Ascending aorta (tissue), 2 donors: ENCODE measurements at regions not wholly inside any gene's neighbourhood (a gene's known extent, or its start where the extent isn't known, plus 50 kb on each side); places are given as distances from the start of the nearest gene placed in this dataset.

Source experiments
- DNase-seq, 2 donors: peaks; one replicate each; pipeline ENCODE4 v3.0.0-alpha.2; 2019; ENCODE audit warnings: low spot score in 2 of 2
- H3K27ac ChIP-seq, 2 donors: fragments of 200-600 bp; sonication (generic); one replicate each; pipeline ENCODE4 v1.5.1; 2016 to 2017; ENCODE audit warnings: mild to moderate bottlenecking in 1 of 2
- H3K27me3 ChIP-seq: fragments of 200-600 bp; sonication (generic); one replicate; pipeline ENCODE4 v1.5.1; 2017
- H3K36me3 ChIP-seq, 2 donors: fragments of 200-600 bp; sonication (generic); one replicate each; pipeline ENCODE4 v1.5.1; 2016
- H3K4me1 ChIP-seq, 2 donors: fragments of 200-600 bp; sonication (generic); one replicate each; pipeline ENCODE4 v1.5.1; 2016 to 2017; ENCODE audit warnings: mild to moderate bottlenecking in 1 of 2
- H3K4me3 ChIP-seq, 2 donors: fragments of 200-600 bp; sonication (generic); one replicate each; pipeline ENCODE4 v1.5.1; 2016 to 2017; ENCODE audit warnings: mild to moderate bottlenecking in 1 of 2
- H3K9me3 ChIP-seq, 2 donors: fragments of 200-600 bp; sonication (generic); one replicate each; pipeline ENCODE4 v1.5.1; 2016
- intact Hi-C: fragments of 100-400 bp; cut with DNase I; formaldehyde crosslinking; loops from one replicate; pipeline ENCODE4 v1.15.1; 2023
- TF ChIP-seq, protein P1 (sequence below), 3 experiments: fragments of 200-600 bp in 2 of 3; fragments of 450-650 bp in 1 of 3; sonication (generic) in 2 of 3; IDR thresholded peaks; one replicate each; pipeline ENCODE4 v1.5.1; 2016 to 2019; ENCODE audit warnings: antibody characterized with exemption in 3 of 3, mild to moderate bottlenecking in 1 of 3, moderate library complexity in 1 of 3

DNA sequence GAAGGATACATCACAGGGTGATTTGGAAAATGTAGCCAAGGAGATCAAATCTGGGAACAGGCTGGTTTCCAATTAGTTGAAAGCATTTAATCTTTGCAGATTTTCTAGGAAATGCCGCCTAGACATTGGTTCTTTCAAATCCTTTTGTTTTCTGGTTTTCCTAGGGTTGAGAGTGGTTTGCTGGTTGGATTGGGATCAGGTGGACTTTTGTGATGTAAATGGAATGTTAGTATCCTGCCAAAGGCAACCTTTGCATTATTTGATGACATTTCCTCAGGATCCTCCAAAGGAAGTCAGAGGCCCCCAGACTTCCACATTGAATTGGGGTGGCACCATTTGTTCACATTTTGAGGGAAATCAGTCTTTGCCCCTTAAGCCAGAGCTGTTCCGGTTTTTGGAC is 245.5 kb upstream of the RPS23 start:
- H3K9me3 ChIP-seq, result no peaks in the 10 kb centered on the region
- no peak overlapping the region for H3K27ac ChIP-seq
- H3K4me3 ChIP-seq, result no peak overlapping the region
- DNase-seq, result no peak
- intact Hi-C loops, result no loop called here
- no peaks in the 10 kb centered on the region for H3K36me3 ChIP-seq
- TF ChIP-seq, protein P1, sequence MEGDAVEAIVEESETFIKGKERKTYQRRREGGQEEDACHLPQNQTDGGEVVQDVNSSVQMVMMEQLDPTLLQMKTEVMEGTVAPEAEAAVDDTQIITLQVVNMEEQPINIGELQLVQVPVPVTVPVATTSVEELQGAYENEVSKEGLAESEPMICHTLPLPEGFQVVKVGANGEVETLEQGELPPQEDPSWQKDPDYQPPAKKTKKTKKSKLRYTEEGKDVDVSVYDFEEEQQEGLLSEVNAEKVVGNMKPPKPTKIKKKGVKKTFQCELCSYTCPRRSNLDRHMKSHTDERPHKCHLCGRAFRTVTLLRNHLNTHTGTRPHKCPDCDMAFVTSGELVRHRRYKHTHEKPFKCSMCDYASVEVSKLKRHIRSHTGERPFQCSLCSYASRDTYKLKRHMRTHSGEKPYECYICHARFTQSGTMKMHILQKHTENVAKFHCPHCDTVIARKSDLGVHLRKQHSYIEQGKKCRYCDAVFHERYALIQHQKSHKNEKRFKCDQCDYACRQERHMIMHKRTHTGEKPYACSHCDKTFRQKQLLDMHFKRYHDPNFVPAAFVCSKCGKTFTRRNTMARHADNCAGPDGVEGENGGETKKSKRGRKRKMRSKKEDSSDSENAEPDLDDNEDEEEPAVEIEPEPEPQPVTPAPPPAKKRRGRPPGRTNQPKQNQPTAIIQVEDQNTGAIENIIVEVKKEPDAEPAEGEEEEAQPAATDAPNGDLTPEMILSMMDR (IDR thresholded peaks at IDR 0.05), result no peak
- no peaks in the 10 kb centered on the region for H3K4me1 ChIP-seq
- no peaks in the 10 kb centered on the region for H3K27me3 ChIP-seq

DNA sequence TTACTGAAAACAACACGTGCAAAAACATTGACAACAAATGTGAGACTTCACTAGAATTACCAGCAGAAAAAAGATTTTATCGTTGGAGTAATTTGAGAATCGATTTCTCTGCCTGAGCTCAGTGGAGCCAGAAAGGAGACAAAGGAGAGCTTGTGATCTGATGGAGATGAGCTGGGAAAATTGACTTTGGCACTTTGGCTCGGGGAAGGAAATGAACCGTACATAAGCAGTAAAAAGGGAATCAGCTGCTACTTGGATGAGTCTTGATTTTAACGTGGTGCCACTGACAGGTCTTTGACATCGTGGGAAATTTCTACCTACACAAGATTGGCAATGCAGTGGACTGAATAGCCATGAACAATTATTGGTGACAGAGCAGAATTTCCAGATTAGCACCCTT is 244.7 kb upstream of the RPS23 start:
- Histone ChIP-seq H3K9me3 (no peaks in the 10 kb centered on the region), H3K36me3 (no peaks in the 10 kb centered on the region), H3K4me3 (no peak overlapping the region), H3K27me3 (no peaks in the 10 kb centered on the region), H3K4me1 (no peaks in the 10 kb centered on the region), H3K27ac (no peak overlapping the region)
- TF ChIP-seq, protein P1 (IDR thresholded peaks at IDR 0.05), result no peak
- intact Hi-C loops, result no loop called here
- DNase-seq, result no peak

DNA sequence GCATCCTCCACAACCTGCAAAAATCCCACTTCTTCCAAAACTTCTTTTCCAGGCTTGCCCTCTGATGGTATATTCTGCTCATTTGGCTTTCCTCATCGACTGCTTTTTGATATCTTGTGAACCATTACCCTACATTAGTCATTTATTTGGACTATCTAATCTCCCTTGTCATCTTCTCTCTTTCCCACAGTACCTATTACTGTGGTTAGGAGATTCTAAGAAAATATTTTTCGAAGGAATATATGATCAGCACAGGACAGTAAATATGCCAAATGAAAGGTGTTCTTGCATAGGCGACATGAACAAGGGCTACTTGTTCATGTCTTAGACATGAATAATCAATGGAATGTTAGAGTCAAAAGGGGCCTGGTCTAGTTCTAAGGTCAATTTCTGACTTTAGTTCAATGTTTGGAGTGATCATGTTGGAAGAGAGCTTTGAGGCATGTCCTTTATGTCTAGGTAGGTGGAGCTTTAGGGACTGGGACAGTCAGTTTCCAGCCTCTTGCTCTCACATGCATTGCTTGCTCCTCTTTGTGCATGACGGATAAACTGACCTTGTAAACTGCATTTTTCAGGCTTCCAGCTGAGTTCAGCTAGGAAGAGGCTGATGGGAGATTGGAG is 243.4 kb upstream of the RPS23 start:
- Histone ChIP-seq H3K27me3 (no peaks in the 10 kb centered on the region), H3K4me3 (no peak overlapping the region), H3K4me1 (no peaks in the 10 kb centered on the region), H3K36me3 (no peaks in the 10 kb centered on the region), H3K27ac (no peak overlapping the region), H3K9me3 (no peaks in the 10 kb centered on the region)
- TF ChIP-seq, protein P1 (IDR thresholded peaks at IDR 0.05), result no peak
- DNase-seq, result no peak
- intact Hi-C loops, result no loop called here

DNA sequence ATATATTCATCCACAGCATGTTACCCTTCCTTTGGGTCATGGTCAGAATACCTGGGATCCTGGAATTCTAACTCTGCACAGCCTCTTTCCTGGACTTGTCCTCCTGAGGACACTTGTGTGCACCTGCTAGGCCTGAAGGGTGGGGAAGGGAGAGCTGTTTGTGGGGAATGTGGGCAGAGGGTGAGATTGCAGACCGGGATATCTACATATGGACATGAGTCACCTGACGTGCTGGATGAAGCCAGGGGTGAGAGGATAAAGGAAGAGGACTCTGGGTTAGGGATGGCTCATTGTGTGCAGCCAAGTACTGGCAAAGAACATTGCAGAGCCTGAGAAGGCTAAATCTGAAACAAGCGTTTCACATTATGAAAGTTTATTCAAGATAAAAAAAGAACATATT is 241.4 kb upstream of the RPS23 start:
- TF ChIP-seq, protein P1 (IDR thresholded peaks at IDR 0.05), result no peak
- no peaks in the 10 kb centered on the region for H3K9me3 ChIP-seq
- no peak for DNase-seq
- H3K4me1 ChIP-seq, result no peaks in the 10 kb centered on the region
- H3K4me3 ChIP-seq, result no peak overlapping the region
- no peaks in the 10 kb centered on the region for H3K36me3 ChIP-seq
- intact Hi-C loops, result no loop called here
- no peak overlapping the region for H3K27ac ChIP-seq
- H3K27me3 ChIP-seq, result no peaks in the 10 kb centered on the region

DNA sequence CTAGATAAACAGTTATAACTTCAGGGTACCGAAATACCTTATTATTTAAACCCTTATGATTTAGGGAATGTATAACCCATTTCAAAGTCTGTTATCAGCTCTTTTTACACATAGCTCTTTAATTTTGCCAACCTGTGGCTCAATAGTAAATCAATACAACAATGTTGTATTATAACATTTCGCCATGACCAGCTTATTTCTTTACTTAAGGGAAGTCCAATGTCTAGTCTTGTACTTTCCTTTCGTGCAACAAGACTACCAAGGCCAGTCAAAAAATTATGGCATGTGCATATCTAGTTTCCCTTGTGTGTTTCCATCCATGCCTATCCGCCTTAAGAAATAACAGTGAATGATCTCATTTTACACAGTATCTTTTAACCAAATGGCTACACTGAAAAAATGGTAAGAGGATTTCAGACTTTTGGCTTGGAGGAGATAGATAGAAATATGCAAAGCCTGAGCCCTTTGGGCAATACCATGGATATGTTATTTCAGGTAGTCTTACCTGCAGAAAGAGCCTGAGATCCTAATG is 239.5 kb upstream of the RPS23 start:
- no peaks in the 10 kb centered on the region for H3K9me3 ChIP-seq
- no peaks in the 10 kb centered on the region for H3K27me3 ChIP-seq
- no peak overlapping the region for H3K27ac ChIP-seq
- TF ChIP-seq, protein P1 (IDR thresholded peaks at IDR 0.05), result no peak
- H3K4me3 ChIP-seq, result no peak overlapping the region
- no peaks in the 10 kb centered on the region for H3K36me3 ChIP-seq
- intact Hi-C loops, result no loop called here
- H3K4me1 ChIP-seq, result no peaks in the 10 kb centered on the region
- DNase-seq, result no peak

DNA sequence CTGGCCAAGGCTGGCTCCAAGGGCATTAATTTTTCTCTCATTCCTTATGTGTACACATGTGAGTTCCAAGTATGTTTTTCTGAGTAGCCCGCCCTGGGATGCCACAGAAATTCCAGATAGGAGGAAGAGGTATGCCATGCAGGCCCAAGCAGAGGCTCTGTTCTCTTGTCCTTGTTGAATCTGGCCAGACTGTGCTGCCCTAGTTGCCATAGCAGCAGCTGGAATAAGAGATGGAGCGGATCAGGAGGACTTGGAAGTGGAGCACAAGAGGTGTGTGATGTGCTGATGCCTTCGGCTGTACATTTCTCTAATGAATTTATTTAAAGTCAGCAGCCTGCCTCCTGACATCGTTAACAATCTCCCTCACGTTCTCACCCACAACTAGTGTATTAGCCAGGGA is 235.6 kb upstream of the RPS23 start:
- H3K27ac ChIP-seq, result no peak overlapping the region
- no peak for DNase-seq
- TF ChIP-seq, protein P1 (IDR thresholded peaks at IDR 0.05), result no peak
- intact Hi-C loops, result no loop called here
- H3K4me3 ChIP-seq, result no peak overlapping the region
- no peaks in the 10 kb centered on the region for H3K4me1 ChIP-seq
- no peaks in the 10 kb centered on the region for H3K9me3 ChIP-seq
- H3K36me3 ChIP-seq, result no peaks in the 10 kb centered on the region
- H3K27me3 ChIP-seq, result no peaks in the 10 kb centered on the region
